AG08395 (cell line): ENCODE measurements at regions not wholly inside any gene's neighbourhood (a gene's known extent, or its start where the extent isn't known, plus 50 kb on each side); places are given as distances from the start of the nearest gene placed in this dataset.
"Not testable (repeated sequence)": the region's sequence is repeated elsewhere in the genome, so short reads cannot be mapped to it uniquely, and the experiment has no call there.

Source experiments
- DNase-seq: peaks from one replicate; pipeline ENCODE4 v3.0.0; 2012; ENCODE audit warnings: mixed read lengths, low spot score

GRCh38 chr2:196498962-196499361, 140.6 kb upstream of the CCDC150 start:
- no peak for DNase-seq

- DNase-seq = no peak
Observed at GRCh38 chr2:196499686-196500085, 139.8 kb upstream of the CCDC150 start.

- DNase-seq = peak; percentile 34
Observed at GRCh38 chr2:196500686-196501431, 138.7 kb upstream of the CCDC150 start.

DNA sequence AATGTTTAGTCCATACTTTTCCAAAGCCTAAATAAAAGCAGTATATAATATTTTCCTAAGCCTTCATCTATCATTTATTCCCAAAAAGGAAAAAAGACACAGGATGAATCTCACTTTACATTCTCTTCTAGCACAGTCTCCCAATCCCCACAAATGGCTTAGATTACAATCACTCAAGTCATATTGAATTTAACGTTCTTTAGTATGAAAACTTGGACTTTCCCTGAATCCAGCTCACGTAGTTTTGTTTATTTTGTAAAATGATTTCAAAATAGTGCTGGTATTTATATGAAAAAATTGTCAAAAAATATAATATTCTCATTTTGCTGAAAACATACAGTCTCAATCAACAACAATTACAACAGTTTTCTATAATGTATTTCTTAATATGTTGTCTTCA, 137.7 kb upstream of the CCDC150 start:
- no peak for DNase-seq

DNA sequence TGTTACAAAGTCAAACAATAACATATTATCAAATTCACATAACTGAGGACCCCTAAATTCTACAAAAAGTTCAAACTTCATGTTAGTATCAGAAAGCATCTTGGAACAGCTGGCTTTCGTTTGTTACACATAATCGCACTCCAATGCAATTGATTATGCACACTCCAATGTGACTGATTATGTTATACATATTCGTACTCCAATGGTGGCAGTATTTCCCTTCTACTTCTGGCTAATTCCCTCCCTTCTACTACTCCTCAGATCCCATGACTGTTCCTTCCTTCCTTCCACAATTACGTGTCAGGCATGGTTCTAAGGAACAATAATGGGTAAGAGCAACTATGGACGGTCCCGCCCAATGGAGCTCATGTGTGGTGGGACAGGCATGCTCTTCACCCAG, 137.1 kb upstream of the CCDC150 start:
- DNase-seq = no peak

DNA sequence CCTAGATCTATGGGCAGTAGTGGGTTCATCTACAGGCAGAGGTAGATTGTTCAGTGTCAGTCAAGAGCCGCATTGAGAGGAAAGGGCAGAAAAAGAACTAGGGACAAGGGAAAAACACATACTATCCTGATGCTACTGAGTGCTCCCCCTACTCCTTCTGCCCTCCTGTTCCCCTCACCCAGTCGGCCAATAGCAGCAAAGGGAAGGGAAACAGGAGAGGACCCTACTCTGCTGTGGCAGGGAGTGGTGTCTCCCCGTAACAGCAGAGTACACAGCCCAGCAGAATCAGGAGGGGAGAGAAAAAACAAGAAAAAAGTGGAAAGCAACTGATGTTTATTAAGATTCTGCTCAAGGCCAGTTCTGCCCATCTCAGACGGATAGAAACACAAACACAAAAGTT, 136.1 kb upstream of the CCDC150 start:
- no peak for DNase-seq

DNA sequence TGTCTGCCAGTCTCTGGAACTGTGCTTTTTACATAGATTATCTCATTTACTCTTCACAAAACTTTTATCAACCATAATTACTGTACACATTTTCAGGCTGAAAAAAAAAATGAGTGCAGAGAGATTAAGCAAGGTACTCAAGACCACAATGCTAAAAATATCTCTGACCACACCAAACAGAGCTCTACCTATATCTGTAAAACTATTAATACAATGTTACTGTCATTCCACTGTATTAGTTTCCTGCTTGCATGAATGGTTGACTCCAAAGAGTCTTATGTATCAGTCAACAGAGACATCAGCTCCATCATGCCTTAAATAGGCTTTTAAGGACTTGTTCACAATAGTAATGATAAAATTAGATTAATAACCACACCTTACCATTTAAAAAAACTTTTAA, 134.7 kb upstream of the CCDC150 start:
- DNase-seq = no peak

DNA sequence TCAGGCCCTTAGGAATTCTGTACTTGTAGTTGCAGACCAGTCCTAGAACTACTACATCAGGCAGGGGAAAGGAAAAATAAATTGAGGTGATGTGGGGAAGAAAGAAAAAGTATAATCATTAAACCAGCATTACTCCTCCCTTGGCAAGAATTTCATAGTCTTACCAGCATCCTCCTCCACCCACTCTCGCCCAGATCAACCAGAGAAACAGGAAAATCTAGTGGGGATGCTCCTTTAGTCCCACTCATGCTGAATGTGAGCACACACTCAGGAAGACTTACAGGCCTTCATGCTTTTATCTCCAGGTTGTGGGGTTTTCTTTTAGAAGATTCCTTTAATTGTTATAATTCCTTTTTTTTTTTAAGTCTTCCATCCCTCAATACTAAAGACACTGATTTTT, 129.3 kb upstream of the CCDC150 start:
- DNase-seq = no peak

DNA sequence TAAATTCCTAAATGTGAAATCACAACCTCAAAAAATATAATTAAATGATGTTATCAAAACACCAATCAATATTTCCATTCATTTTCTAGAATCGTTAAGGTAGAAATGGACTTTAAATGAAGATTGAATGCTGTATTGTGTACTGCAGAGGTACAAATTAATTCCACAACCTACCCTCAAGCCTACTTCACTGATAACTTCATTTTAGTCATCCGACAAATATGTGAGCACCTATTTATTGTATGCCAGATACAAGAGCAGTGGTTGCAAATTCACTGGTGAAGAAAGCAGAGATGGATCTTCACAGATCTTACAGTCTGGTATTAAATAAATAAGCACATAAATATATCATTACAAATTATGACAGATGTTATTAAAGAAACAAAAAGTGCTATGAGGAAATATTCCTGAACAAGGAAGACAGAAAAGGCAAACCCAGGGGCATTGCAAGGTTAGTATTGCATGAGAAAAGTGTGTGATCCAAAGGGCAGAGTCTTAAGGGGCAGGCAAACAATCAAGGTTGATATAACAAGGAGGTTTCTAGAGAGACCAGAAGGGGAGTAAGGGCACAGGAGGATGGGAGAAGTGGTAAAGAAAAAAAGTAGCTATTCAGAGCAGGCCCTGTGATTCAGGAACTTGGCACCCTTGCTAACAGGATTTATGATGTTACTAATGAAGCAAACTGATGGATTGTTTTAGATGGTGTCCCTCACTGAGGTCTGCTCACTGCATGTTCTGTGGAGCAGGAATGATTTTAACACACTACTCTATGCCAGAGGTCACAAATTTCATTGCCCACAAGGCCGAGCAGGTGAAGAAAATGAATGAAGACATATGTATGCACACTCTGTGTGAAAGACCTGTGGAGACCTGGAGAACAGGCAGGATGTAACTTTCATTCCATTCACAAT, 128.0 kb upstream of the CCDC150 start:
- DNase-seq = no peak

- DNase-seq = no peak
Observed at GRCh38 chr2:196513796-196514526, 125.6 kb upstream of the CCDC150 start.

GRCh38 chr2:196514641-196515040, 124.9 kb upstream of the CCDC150 start:
- no peak for DNase-seq

DNA sequence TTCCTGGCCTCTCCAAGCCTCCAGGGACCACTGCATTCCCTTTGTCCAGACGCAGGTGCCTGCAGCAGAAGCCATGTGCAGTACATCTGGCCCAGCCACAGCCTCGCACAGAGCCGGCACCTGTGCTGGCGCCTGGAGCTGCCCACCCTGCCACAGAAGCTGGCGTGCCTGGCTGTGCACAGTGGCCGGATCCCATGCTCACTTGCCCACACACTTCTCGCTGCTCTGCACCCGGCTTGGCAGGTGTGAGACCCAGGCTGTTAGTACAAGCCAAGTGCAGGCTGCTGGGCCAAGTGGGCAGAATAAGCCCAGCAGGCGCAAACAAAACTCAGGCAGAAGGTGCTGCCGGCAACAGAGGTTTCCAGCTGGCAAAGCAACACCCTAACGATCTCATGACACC, 124.5 kb upstream of the CCDC150 start:
- no peak for DNase-seq

- DNase-seq = no peak
Observed at GRCh38 chr2:196515608-196516007, 123.9 kb upstream of the CCDC150 start.

- no peak for DNase-seq
Observed at GRCh38 chr2:196516564-196516963, 123.0 kb upstream of the CCDC150 start.

DNA sequence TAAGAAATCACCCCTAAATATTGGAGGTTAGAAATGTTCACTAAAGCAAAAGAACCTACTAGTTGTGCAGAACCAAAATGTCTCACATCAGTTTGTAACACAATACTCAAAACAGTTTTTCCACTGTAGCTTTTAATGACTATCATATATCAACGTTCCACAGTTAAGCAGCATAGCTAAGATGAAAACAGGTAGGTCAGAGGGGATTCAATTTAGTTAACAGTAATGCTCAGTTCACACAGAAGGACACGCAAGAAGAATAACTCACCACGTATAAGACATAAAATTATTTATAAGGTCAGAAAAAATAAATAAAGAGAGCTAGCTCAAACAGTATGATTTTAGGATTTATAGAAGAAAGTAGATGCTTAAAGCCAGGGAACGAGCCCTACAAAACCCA, 118.9 kb upstream of the CCDC150 start:
- DNase-seq = no peak

DNA sequence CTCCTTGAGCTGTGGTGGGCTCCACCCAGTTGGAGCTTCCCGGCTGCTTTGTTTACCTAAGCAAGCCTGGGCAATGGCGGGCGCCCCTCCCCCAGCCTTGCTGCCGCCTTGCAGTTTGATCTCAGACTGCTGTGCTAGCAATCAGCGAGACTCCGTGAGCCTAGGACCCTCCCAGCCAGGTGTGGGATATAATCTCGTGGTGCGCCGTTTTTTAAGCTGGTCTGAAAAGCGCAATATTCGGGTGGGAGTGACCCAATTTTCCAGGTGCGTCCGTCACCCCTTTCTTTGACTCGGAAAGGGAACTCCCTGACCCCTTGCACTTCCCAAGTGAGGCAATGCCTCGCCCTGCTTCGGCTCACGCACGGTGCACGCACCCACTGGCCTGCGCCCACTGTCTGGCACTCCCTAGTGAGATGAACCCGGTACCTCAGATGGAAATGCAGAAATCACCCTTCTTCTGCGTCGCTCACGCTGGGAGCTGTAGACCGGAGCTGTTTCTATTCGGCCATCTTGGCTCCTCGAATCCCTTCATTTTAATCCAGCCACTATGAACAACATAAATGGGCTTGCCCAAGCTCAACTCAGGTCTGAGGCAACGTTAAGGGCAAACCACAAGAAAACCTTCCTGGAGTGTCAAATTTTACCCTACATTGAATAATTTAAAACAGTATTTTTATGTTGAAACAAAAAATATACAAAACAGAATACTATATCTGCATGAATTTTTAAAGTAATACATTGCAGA, 112.4 kb upstream of the CCDC150 start:
- not testable (repeated sequence) for DNase-seq

DNA sequence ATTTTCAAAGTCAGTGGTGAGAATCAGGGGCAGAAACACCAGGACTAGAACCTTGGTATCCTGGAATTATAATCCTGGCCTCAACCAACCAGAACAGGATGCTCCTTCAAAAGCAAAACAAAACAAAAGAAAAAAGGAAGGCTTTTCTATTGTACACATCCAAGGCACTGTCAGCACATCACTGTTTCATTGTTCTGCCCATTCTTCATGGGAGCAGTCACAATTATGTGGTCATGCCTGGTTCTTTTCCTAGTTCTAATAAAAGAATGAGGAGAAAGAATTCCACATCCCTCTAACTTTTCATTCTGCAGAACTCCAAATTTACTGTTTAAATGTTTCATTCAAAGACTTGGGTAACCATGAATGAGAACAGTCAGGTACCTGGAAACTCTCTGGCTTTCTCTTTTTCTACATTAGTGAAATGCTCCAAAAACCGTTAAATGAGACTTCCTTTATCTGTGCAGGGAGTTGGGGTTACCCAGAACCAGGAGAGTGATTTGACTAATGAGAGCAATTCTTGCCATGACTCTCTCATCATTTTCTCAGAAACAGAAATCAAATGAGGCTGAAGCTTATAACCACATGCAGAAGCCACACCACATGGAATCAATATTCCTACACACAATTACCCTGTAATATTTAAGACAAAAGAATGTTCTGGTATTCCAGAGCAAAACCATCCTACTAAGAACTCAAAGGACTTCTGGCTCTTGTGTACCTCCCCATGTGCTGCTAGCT, 110.9 kb upstream of the CCDC150 start:
- no peak for DNase-seq

- no peak for DNase-seq
Observed at GRCh38 chr2:196530910-196531309, 108.6 kb upstream of the CCDC150 start.

DNA sequence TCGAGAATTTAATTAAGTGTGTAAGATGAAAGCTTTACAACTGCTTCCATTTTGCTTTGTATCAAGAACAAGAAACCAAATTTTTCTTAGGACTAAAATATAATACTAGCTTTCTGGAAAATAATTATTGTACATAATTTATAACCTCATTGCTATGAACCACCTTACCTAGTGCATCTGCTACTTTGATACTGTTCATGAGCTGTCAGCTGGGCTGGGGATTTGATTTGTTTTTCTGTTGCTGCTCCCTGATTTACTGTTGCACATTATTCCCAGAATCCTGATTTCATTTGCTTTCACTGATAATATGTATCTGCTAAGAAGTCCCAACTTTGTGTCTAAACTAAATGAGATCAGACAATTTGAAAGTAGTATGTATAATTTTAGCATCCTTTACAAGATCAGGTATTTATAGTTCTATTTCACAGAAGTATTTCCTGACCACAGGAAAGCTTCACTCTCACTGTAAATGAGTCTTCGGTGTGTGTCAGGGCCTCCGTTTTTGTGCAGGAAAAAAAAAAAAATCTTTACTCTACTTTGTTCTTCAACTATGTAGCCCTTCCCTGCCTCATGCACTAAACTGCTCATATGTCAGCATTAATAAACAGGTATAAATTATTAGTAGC, 105.6 kb upstream of the CCDC150 start:
- DNase-seq = no peak

GRCh38 chr2:196534495-196534894, 105.0 kb upstream of the CCDC150 start:
- DNase-seq = no peak

- no peak for DNase-seq
Observed at GRCh38 chr2:196535061-196535460, 104.5 kb upstream of the CCDC150 start.
